ENCODE measurements at regions not wholly inside any gene's neighbourhood (a gene's known extent, or its start where the extent isn't known, plus 50 kb on each side); places are given as distances from the start of the nearest gene placed in this dataset.
A peak's percentile ranks its signal among the peaks of the same experiment; 100 is the strongest.

- no peak for DNase-seq
These were observed 53.8 kb upstream of the LYPLAL1 start for GRCh38 chr1:219119839-219120238.

GRCh38 chr1:219120624-219121544 lies 52.8 kb upstream of the LYPLAL1 start:
- DNase-seq: peak; percentile 25

DNA sequence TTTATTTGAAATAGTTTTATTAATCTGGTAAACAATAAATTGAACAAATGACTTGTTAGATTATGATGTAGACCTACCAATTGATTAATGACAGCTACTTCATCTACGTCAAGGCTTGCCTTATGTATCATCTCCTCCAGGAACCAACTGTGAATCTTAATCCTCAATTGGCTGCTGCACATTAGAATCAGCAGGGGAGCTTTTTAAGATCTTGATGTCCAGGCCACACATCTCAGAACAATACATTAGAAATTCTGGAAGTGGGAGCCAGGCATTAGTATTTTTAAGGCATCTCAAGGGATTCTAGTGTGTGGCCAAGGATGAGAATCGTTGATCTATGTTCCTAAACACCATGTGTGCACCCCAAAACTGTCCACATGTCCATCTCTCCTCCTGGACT lies 52.0 kb upstream of the LYPLAL1 start:
- DNase-seq: no peak

DNA sequence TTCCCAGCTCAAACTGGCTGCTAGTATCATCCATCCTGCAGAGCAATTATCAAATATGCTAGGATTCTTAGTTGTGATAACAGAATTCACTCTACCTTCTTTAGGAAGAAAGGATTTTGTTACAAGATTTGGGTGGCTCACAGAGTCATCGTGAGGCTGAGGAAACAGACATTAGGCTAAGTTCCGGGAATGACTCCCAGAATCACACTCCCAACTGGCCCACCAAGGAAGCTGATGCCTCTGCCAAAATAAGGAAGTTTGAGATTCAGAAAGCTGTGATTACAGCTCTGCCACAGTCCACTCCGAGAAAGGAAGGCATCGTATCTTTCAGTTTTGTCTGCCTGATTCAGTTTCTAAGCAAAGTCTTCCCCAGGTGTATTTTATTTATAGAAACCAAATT lies 50.6 kb upstream of the LYPLAL1 start:
- no peak for DNase-seq

All from SIG-M5 (cell line).